ENCODE measurements at regions not wholly inside any gene's neighbourhood (a gene's known extent, or its start where the extent isn't known, plus 50 kb on each side); places are given as distances from the start of the nearest gene placed in this dataset.

DNA sequence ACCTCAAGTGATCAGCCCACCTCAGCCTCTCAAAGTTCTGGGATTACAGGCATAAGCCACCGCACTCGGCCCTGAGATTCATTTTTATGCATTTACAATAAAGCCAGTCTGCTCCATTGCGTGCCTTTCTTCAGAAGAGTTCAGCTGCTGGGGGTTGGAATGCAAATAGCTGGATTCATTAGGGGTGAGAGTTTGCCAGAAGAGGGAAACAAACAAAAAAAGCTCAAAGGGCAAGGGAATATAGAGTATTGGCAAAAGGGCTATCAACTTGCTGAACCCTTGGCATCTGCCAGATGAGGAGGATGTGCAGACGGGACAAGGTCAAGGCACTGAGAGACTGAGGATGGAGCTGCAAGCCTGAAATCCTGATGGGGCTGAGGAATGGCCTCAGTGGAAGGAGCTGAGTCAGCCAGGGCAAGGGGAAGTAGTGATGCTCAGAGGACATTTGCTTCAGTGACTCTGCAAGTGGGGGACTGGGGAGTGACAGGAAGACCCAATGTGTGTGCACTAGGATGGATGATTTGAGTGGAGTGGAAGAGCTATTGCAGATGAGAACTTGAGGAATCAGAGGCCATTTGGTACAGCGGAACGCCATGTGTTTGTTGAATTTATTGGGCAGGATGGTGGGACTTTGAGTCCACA is 75.0 kb upstream of the ARMC3 start:
- Histone ChIP-seq H3K4me3 (replicated peaks in 1 of 3) (no peak overlapping the region), H3K4me1 (peaks cover 0 to 4% of the 10 kb centered on the region in 2 donors), H3K27ac (no peak overlapping the region), H3K36me3 (no peaks in the 10 kb centered on the region), H3K27me3 (no peaks in the 10 kb centered on the region), H3K9me3 (no peaks in the 10 kb centered on the region)
- intact Hi-C loops (cut with DNase I) = no loop called here
- TF ChIP-seq, protein P1, sequence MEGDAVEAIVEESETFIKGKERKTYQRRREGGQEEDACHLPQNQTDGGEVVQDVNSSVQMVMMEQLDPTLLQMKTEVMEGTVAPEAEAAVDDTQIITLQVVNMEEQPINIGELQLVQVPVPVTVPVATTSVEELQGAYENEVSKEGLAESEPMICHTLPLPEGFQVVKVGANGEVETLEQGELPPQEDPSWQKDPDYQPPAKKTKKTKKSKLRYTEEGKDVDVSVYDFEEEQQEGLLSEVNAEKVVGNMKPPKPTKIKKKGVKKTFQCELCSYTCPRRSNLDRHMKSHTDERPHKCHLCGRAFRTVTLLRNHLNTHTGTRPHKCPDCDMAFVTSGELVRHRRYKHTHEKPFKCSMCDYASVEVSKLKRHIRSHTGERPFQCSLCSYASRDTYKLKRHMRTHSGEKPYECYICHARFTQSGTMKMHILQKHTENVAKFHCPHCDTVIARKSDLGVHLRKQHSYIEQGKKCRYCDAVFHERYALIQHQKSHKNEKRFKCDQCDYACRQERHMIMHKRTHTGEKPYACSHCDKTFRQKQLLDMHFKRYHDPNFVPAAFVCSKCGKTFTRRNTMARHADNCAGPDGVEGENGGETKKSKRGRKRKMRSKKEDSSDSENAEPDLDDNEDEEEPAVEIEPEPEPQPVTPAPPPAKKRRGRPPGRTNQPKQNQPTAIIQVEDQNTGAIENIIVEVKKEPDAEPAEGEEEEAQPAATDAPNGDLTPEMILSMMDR (IDR thresholded peaks at IDR 0.05) = no peak
- no peak for TF ChIP-seq POLR2A (IDR thresholded peaks at IDR 0.05)
- DNase-seq = no peak
- 86 to 92% methylated on average over 6 of the region's 6 CpGs for WGBS, 2 donors

DNA sequence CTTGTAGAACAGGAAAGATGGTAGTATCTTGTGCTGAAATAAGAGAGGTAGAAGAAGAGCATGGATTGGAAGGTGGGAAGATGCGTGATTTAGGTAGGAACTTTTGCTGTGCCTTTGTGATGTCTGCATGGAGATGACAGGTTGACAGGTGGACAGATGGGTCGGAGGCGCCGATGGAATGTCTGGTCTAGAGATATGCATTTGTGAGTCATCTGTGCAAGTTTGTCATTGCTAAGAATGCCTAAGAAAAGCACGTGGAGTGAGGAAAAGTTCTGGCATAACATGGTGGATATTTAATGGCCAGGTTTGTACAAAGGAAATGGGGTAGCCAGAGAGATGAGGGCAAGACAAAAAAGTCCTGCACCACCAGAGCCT is 76.0 kb upstream of the ARMC3 start:
- Histone ChIP-seq H3K27ac (no peak overlapping the region), H3K4me3 (replicated peaks in 1 of 3) (no peak overlapping the region), H3K27me3 (no peaks in the 10 kb centered on the region), H3K4me1 (peaks cover 0 to 4% of the 10 kb centered on the region in 2 donors), H3K9me3 (no peaks in the 10 kb centered on the region), H3K36me3 (no peaks in the 10 kb centered on the region)
- WGBS, 2 donors = 92% methylated on average over 5 of the region's 5 CpGs
- DNase-seq = no peak
- no peak for TF ChIP-seq POLR2A (IDR thresholded peaks at IDR 0.05)
- TF ChIP-seq, protein P1 (IDR thresholded peaks at IDR 0.05) = no peak
- intact Hi-C loops (cut with DNase I) = no loop called here

DNA sequence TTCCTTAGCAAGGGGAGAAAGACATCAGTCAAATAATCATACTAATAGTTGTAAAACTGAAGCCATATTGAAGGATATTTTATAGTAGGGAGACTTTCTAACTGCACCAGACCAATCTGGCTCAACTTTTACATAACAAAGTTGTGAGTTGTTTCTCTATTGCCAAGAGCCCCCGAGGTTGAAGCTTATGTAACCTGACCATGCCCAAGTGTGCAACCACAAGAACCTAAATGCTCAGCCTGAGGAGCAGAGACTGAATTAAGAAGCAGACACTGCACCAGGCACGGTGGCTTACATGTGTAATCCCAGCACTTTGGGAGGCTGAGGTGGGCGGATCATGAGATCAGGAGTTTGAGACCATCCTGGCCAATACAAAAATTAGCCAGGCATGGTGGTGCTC is 77.3 kb upstream of the ARMC3 start:
- no peak for TF ChIP-seq POLR2A (IDR thresholded peaks at IDR 0.05)
- TF ChIP-seq, protein P1 (IDR thresholded peaks at IDR 0.05) = no peak
- H3K27me3 ChIP-seq = no peaks in the 10 kb centered on the region
- DNase-seq = no peak
- H3K36me3 ChIP-seq = no peaks in the 10 kb centered on the region
- intact Hi-C loops (cut with DNase I) = no loop called here
- peaks cover 0 to 4% of the 10 kb centered on the region in 2 donors for H3K4me1 ChIP-seq
- H3K4me3 ChIP-seq (replicated peaks in 1 of 3) = no peak overlapping the region
- no peaks in the 10 kb centered on the region for H3K9me3 ChIP-seq
- no peak overlapping the region for H3K27ac ChIP-seq
- 83 to 85% methylated on average over 3 of the region's 3 CpGs for WGBS, 2 donors

DNA sequence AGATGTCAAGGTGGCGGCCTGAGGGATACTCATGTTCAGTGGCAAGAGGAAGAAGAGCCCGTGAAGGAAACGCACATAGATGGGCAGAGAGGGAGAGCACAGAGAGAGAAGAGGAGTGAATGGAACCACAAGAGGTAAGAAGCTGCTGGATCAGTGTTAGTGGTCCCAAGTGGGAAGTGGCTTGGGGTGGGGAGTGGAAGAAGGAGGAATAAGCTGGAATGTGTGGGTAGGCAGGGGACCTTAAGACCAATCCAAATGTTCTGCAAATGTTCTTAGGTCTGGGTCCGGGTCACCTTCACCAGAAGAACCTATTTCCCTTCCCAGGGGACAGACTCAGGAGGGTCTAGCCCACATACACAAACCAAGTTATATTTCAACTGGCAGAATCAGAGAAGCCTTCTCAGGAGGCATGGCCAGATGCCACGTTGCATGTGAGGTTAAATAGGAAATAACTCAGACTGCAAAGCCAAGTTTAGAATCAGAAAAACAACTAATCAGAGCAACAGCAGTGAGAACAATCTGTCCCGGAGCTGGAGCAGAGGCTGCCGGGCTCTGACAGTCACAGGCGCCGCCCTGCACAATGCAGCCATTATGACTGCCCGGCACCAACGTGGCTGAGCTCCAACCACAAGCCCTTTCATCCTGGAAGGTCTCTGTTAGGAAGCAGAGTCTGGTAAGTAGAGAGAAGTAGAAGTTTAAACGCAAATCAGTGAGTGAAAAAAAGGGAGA is 78.6 kb upstream of the ARMC3 start:
- DNase-seq = peak; percentile 26 to 38
- H3K27me3 ChIP-seq = no peaks in the 10 kb centered on the region
- no peak for TF ChIP-seq POLR2A (IDR thresholded peaks at IDR 0.05)
- TF ChIP-seq, protein P1 (IDR thresholded peaks at IDR 0.05) = no peak
- H3K9me3 ChIP-seq = no peaks in the 10 kb centered on the region
- H3K36me3 ChIP-seq = no peaks in the 10 kb centered on the region
- 54 to 74% methylated on average over 12 of the region's 12 CpGs for WGBS, 2 donors
- peaks cover 0 to 4% of the 10 kb centered on the region in 2 donors for H3K4me1 ChIP-seq
- peak overlapping the region; percentile 26 to 33 (median 29) for H3K27ac ChIP-seq
- intact Hi-C loops (cut with DNase I) = no loop called here
- H3K4me3 ChIP-seq (replicated peaks in 1 of 3) = no peak overlapping the region

DNA sequence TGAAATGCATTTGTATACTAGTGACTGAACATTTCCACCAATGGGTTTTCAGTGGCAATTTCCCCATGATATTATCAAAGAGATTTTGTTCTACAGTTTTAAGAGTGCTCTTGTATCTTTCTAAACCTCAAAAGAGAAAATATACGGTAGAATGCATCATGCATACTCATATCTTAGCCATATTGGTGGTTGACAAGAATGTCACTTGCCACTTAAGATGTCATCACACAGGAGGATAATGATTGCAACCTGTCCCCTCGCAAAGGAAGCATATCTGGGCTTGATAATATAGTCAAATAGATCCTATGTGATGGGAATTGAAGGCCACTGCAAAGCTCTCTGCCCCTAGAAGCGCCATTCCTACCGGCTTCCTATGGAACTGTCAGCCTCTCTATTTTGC is 79.3 kb upstream of the ARMC3 start:
- Histone ChIP-seq H3K4me1 (peaks cover 0 to 4% of the 10 kb centered on the region in 2 donors), H3K27me3 (no peaks in the 10 kb centered on the region), H3K9me3 (no peaks in the 10 kb centered on the region), H3K36me3 (no peaks in the 10 kb centered on the region), H3K27ac (no peak overlapping the region), H3K4me3 (replicated peaks in 1 of 3) (no peak overlapping the region)
- no peak for TF ChIP-seq POLR2A (IDR thresholded peaks at IDR 0.05)
- TF ChIP-seq, protein P1 (IDR thresholded peaks at IDR 0.05) = no peak
- DNase-seq = no peak
- WGBS, 2 donors = 91 to 93% methylated on average over 4 of the region's 4 CpGs
- intact Hi-C loops (cut with DNase I) = no loop called here
